GM10266 (cell line): ENCODE measurements at regions not wholly inside any gene's neighbourhood (a gene's known extent, or its start where the extent isn't known, plus 50 kb on each side); places are given as distances from the start of the nearest gene placed in this dataset.

Experiments
- DNase-seq: peaks from one replicate; pipeline ENCODE4 v3.0.0; 2012; ENCODE audit errors: extremely low spot score
- TF ChIP-seq, protein P1 (sequence below): IDR thresholded peaks from 2 replicates; pipeline ENCODE4 v1.5.1; 2012; ENCODE audit warnings: mild to moderate bottlenecking, low read depth; ENCODE audit not compliant: control insufficient read depth, insufficient read depth; ENCODE audit errors: missing control alignments

DNA sequence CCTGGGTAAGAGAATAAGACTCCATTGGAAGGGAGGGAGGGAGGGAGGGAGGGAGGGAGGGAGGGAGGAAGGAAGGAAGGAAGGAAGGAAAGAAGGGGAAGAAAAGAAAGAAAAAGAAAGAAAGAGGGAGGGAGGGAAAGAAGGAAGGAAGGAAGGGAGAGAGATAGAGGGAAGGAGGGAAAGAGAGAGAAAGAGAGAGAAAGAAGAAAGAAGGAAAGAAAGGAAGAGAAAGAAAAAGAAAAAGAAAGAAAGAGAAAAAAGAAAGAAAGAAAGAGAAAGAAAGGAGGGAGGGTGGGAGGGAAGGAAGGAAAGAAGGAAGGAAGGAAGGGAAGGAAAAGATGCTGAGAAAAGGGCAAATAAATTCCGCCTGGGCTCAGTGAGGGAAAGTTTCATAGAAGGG lies 74.7 kb upstream of the IFNAR2 start:
- DNase-seq, result no peak

DNA sequence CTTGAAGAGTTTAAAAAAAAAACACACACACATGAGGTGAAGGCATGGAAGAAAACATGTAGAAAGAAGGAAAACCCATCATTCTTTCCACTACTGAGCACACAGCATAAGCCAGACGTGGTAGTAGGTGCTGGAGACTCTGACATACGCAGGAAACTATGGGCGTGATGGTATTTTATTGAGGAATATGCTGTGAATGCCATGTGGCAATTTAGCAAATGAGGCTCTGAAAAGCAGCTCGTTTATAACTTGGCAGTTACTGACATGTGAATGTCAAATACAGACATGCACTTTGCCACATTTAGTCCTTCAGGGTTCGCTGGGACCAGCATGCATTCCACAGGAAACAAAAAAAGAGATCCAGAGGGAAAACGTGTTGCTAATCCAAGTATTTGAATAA lies 74.3 kb upstream of the IFNAR2 start:
- TF ChIP-seq, protein P1, sequence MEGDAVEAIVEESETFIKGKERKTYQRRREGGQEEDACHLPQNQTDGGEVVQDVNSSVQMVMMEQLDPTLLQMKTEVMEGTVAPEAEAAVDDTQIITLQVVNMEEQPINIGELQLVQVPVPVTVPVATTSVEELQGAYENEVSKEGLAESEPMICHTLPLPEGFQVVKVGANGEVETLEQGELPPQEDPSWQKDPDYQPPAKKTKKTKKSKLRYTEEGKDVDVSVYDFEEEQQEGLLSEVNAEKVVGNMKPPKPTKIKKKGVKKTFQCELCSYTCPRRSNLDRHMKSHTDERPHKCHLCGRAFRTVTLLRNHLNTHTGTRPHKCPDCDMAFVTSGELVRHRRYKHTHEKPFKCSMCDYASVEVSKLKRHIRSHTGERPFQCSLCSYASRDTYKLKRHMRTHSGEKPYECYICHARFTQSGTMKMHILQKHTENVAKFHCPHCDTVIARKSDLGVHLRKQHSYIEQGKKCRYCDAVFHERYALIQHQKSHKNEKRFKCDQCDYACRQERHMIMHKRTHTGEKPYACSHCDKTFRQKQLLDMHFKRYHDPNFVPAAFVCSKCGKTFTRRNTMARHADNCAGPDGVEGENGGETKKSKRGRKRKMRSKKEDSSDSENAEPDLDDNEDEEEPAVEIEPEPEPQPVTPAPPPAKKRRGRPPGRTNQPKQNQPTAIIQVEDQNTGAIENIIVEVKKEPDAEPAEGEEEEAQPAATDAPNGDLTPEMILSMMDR, result no peak
- no peak for DNase-seq

More for the DNA sequence above, 74.7 kb upstream of the IFNAR2 start:
- TF ChIP-seq, protein P1, result no peak

DNA sequence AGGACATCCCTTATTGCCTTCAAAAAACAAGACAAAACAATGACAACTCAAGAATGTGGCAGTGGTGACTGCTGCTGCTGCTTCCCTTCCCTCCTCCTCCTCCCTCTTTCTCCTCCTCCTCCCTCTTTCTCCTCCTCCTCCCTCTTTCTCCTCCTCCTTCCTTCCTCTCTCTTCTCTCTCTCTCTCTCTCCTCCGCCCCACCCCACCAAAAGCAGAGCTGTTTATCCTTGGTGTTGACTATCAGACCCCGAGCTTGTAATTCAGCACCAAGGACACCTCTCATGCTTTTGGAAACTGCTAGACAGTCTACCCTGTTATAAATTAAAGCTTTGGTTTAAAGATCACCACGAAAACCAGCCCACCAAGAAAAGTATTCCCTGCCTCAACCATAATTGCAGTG lies 72.4 kb upstream of the IFNAR2 start:
- no peak for DNase-seq
- TF ChIP-seq, protein P1, result no peak

DNA sequence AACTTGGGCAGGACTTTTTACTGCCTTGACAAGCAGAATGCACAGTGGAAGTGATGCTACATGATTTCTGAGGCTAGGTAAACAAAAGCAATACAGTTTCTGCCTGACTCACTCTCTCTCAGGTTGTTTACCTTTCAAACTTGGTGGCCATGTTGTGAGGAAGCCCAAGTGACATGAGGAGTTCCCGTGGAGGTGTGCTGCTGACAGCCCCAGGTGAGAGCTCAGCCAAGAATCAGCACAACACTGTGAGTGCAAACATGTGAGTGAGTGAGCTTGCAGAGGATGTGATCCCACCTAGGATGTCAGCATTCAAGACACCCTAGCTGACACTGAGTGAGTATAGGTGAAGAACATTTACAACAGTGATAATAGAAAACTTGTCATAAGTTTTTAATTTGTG lies 71.1 kb upstream of the IFNAR2 start:
- TF ChIP-seq, protein P1, result no peak
- DNase-seq, result no peak

DNA sequence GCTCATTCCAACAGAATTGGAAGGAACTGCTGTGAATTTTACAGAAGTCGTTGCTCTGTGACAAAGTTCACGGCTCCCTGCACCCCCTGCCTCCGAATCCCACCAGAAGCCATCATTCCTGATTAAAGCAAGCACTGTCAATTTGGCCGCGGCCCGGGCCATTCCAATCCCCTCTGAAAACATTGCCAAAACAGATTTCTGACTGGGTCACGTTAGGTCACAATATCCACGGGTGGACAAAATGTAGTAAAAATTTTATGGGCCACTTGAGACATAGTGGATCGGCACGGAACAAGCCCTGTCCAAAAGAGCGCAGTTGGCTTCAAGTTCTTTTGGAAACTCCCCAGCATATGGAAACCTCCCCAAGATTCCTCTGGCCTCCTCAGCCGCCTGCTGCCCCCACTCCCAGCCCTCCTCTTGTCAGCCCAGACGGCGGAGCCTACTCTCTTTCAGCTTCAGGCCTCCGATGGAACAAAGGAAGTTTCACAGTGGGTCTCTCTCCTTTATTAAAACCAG lies 67.2 kb upstream of the IFNAR2 start:
- DNase-seq, result no peak
- TF ChIP-seq, protein P1, result no peak

DNA sequence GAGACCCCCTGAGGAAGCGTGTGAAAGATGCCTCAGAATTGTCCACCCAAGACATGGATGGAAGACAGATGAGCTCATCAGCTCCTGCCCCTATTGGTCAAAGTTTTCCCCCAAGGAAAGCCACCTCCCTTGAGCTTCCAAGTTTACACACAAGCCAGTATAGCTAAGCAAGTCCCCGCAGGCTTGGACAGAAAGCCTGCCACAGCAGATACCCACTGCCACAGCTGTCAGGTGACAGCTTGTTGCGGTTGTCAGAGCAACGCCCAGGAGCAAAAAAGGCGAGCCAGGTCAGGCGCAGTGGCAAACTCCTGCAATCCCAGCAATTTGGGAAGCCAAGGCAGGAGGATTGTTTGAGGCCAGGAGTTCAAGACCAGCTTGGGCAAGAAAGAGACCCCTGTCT lies 60.9 kb upstream of the IFNAR2 start:
- TF ChIP-seq, protein P1, result no peak
- DNase-seq, result no peak

DNA sequence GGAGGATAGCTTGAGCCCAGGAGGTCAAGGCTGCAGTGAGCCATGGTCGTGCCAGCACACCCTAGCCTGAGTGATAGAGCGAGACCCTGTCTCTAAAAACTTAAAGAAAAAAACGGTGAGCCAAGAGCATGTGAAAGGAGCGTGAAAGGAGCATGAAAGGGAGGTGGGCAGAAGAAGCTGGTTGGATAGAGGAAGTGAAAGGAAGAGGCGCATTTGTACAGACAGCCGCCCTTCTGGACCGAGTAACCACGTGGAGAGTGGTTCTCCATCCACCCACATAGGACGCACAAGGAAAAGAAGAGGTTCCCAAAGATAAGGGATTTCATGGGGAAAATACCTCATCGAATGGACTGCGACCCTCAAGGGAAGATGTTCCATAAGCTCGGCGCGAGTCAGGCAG lies 60.4 kb upstream of the IFNAR2 start:
- TF ChIP-seq, protein P1, result no peak
- no peak for DNase-seq
